ENCODE measurements at regions not wholly inside any gene's neighbourhood (a gene's known extent, or its start where the extent isn't known, plus 50 kb on each side); places are given as distances from the start of the nearest gene placed in this dataset.
"Not testable (repeated sequence)": the region's sequence is repeated elsewhere in the genome, so short reads cannot be mapped to it uniquely, and the experiment has no call there.

- Mint-ChIP-seq H3K4me1 (peaks cover 6% of the 10 kb centered on the region), H3K9me3 (peaks cover 4% of the 10 kb centered on the region), H3K27ac (peak overlapping the region; percentile 52), H3K27me3 (ENCODE audit: low read depth, poor library complexity) (peaks cover 3% of the 10 kb centered on the region), H3K36me3 (ENCODE audit: low read depth) (no peaks in the 10 kb centered on the region), H3K4me3 (no peak overlapping the region)
- TF ChIP-seq CTCF (IDR thresholded peaks at IDR 0.05): no peak
- no peak for DNase-seq
These were observed 169.9 kb downstream of the SKIDA1 start for GRCh38 chr10:21355591-21356011.

- Mint-ChIP-seq H3K4me3 (no peak overlapping the region), H3K27ac (no peak overlapping the region), H3K27me3 (ENCODE audit: low read depth, poor library complexity) (peaks cover 3% of the 10 kb centered on the region), H3K36me3 (ENCODE audit: low read depth) (no peaks in the 10 kb centered on the region), H3K4me1 (peaks cover 20% of the 10 kb centered on the region), H3K9me3 (peaks cover 4% of the 10 kb centered on the region)
- no peak for DNase-seq
- TF ChIP-seq CTCF (IDR thresholded peaks at IDR 0.05): no peak
These were observed 172.6 kb downstream of the SKIDA1 start for GRCh38 chr10:21352886-21353285.

- not testable (repeated sequence) for H3K9me3 Mint-ChIP-seq; H3K4me3 Mint-ChIP-seq; H3K27ac Mint-ChIP-seq; H3K36me3 Mint-ChIP-seq (ENCODE audit: low read depth); DNase-seq; H3K27me3 Mint-ChIP-seq (ENCODE audit: low read depth, poor library complexity)
- H3K4me1 Mint-ChIP-seq: peaks cover 20% of the 10 kb centered on the region
These were observed 173.9 kb downstream of the SKIDA1 start for GRCh38 chr10:21351594-21351993.

- DNase-seq: no peak
- Mint-ChIP-seq H3K9me3 (peaks cover 4% of the 10 kb centered on the region), H3K27ac (peak overlapping the region; percentile 80), H3K36me3 (ENCODE audit: low read depth) (no peaks in the 10 kb centered on the region), H3K4me3 (no peak overlapping the region), H3K27me3 (ENCODE audit: low read depth, poor library complexity) (no peaks in the 10 kb centered on the region), H3K4me1 (peaks cover 20% of the 10 kb centered on the region)
- no peak for TF ChIP-seq CTCF (IDR thresholded peaks at IDR 0.05)
These were observed 175.6 kb downstream of the SKIDA1 start for GRCh38 chr10:21349912-21350286.

GRCh38 chr10:21347785-21348170, 177.7 kb downstream of the SKIDA1 start:
- Mint-ChIP-seq H3K4me1 (peaks cover 20% of the 10 kb centered on the region), H3K4me3 (no peak overlapping the region), H3K36me3 (ENCODE audit: low read depth) (no peaks in the 10 kb centered on the region), H3K27me3 (ENCODE audit: low read depth, poor library complexity) (peaks cover 5% of the 10 kb centered on the region), H3K27ac (no peak overlapping the region), H3K9me3 (peaks cover 4% of the 10 kb centered on the region)
- no peak for DNase-seq
- no peak for TF ChIP-seq CTCF (IDR thresholded peaks at IDR 0.05)

- Mint-ChIP-seq H3K4me3 (no peak overlapping the region), H3K9me3 (peaks cover 4% of the 10 kb centered on the region), H3K4me1 (peaks cover 20% of the 10 kb centered on the region), H3K27me3 (ENCODE audit: low read depth, poor library complexity) (peaks cover 5% of the 10 kb centered on the region), H3K27ac (no peak overlapping the region), H3K36me3 (ENCODE audit: low read depth) (no peaks in the 10 kb centered on the region)
- DNase-seq: no peak
- no peak for TF ChIP-seq CTCF (IDR thresholded peaks at IDR 0.05)
These were observed 178.3 kb downstream of the SKIDA1 start for GRCh38 chr10:21347043-21347784.
